Breast epithelium (tissue), 4 donors: ENCODE measurements at regions not wholly inside any gene's neighbourhood (a gene's known extent, or its start where the extent isn't known, plus 50 kb on each side); places are given as distances from the start of the nearest gene placed in this dataset.
A peak's percentile ranks its signal among the peaks of the same experiment; 100 is the strongest.

Experiments used
- DNase-seq, 2 donors: peaks; one replicate each; pipeline ENCODE4 v3.0.0-alpha.2; 2019; ENCODE audit warnings: low spot score in 2 of 2
- H3K27ac ChIP-seq, 2 donors: fragments of 200-600 bp; sonication (generic) in 1 of 2; one replicate each; pipeline ENCODE4 v1.5.1; 2016 to 2019; ENCODE audit warnings: mild to moderate bottlenecking in 1 of 2
- H3K27me3 ChIP-seq, 2 donors: fragments of 200-600 bp; sonication (generic) in 1 of 2; one replicate each; pipeline versions ENCODE4 v1.5.1 to v1.6.0; 2017 to 2019; ENCODE audit warnings: control low read depth in 1 of 2, mild to moderate bottlenecking in 1 of 2
- H3K36me3 ChIP-seq: fragments of 200-600 bp; one replicate; pipeline ENCODE4 v1.5.1; 2019
- H3K4me1 ChIP-seq, 2 donors: fragments of 200-600 bp; sonication (generic); one replicate each; pipeline ENCODE4 v1.5.1; 2016 to 2019; ENCODE audit warnings: control low read depth in 1 of 2
- H3K4me3 ChIP-seq, 3 donors: fragments of 200-600 bp; sonication (generic); 1 replicate in 2 of 3; 2 replicates in 1 of 3; pipeline ENCODE4 v1.5.1; 2016 to 2019; ENCODE audit warnings: mild to moderate bottlenecking in 3 of 3, moderate library complexity in 2 of 3
- H3K9me3 ChIP-seq, 2 donors: fragments of 200-600 bp; sonication (generic) in 1 of 2; one replicate each; pipeline ENCODE4 v1.5.1; 2016 to 2019; ENCODE audit warnings: control low read depth in 1 of 2
- POLR2A ChIP-seq: fragments of 450-650 bp; IDR thresholded peaks from one replicate; pipeline ENCODE4 v1.6.1; 2016; ENCODE audit warnings: antibody characterized with exemption, mild to moderate bottlenecking, moderate library complexity
- POLR2AphosphoS5 ChIP-seq, 3 donors: sonication (generic); formaldehyde crosslinking; IDR thresholded peaks; one replicate each; pipeline ENCODE4 v1.6.1; 2017; ENCODE audit warnings: antibody characterized with exemption in 3 of 3
- intact Hi-C: fragments of 100-400 bp; cut with DNase I; formaldehyde crosslinking; loops from one replicate; pipeline ENCODE4 v1.15.1; 2023; ENCODE audit warnings: low total_unique reads
- TF ChIP-seq, protein P1 (sequence below), 3 donors: fragments of 450-650 bp; IDR thresholded peaks; one replicate each; pipeline ENCODE4 v1.5.1; 2016 to 2017; ENCODE audit warnings: antibody characterized with exemption in 3 of 3, mild to moderate bottlenecking in 3 of 3, moderate library complexity in 3 of 3

- TF ChIP-seq POLR2AphosphoS5 (IDR thresholded peaks at IDR 0.05) (no peak), POLR2A (no peak)
- TF ChIP-seq, protein P1, sequence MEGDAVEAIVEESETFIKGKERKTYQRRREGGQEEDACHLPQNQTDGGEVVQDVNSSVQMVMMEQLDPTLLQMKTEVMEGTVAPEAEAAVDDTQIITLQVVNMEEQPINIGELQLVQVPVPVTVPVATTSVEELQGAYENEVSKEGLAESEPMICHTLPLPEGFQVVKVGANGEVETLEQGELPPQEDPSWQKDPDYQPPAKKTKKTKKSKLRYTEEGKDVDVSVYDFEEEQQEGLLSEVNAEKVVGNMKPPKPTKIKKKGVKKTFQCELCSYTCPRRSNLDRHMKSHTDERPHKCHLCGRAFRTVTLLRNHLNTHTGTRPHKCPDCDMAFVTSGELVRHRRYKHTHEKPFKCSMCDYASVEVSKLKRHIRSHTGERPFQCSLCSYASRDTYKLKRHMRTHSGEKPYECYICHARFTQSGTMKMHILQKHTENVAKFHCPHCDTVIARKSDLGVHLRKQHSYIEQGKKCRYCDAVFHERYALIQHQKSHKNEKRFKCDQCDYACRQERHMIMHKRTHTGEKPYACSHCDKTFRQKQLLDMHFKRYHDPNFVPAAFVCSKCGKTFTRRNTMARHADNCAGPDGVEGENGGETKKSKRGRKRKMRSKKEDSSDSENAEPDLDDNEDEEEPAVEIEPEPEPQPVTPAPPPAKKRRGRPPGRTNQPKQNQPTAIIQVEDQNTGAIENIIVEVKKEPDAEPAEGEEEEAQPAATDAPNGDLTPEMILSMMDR (IDR thresholded peaks at IDR 0.05) = no peak
- Histone ChIP-seq H3K27ac (peak overlapping the region; percentile 82 to 83), H3K27me3 (no peaks in the 10 kb centered on the region), H3K9me3 (no peaks in the 10 kb centered on the region), H3K36me3 (no peaks in the 10 kb centered on the region), H3K4me1 (peaks cover 0 to 10% of the 10 kb centered on the region in 2 donors), H3K4me3 (no peak overlapping the region)
- DNase-seq = no peak
- intact Hi-C loops = no loop called here
Observed at GRCh38 chr1:94622757-94623156, 81.2 kb upstream of the F3 start.

GRCh38 chr1:94621802-94622201, 80.2 kb upstream of the F3 start:
- H3K4me1 ChIP-seq = peaks cover 0 to 10% of the 10 kb centered on the region in 2 donors
- no peaks in the 10 kb centered on the region for H3K27me3 ChIP-seq
- DNase-seq = no peak
- no peaks in the 10 kb centered on the region for H3K36me3 ChIP-seq
- TF ChIP-seq POLR2AphosphoS5 (IDR thresholded peaks at IDR 0.05) = no peak
- no peak for TF ChIP-seq POLR2A
- TF ChIP-seq, protein P1 (IDR thresholded peaks at IDR 0.05) = no peak
- intact Hi-C loops = no loop called here
- H3K4me3 ChIP-seq = no peak overlapping the region
- no peaks in the 10 kb centered on the region for H3K9me3 ChIP-seq
- H3K27ac ChIP-seq = peak overlapping the region; percentile 82 to 83

- TF ChIP-seq POLR2A (no peak), POLR2AphosphoS5 (IDR thresholded peaks at IDR 0.05) (no peak)
- TF ChIP-seq, protein P1 (IDR thresholded peaks at IDR 0.05) = no peak
- DNase-seq = peak; percentile 69 to 75
- Histone ChIP-seq H3K9me3 (no peaks in the 10 kb centered on the region), H3K4me3 (no peak overlapping the region), H3K27me3 (no peaks in the 10 kb centered on the region), H3K4me1 (peaks cover 0 to 10% of the 10 kb centered on the region in 2 donors), H3K27ac (peak overlapping the region; percentile 82 to 83), H3K36me3 (no peaks in the 10 kb centered on the region)
- intact Hi-C loops = no loop called here
Observed at GRCh38 chr1:94621395-94621794, 79.8 kb upstream of the F3 start.

DNA sequence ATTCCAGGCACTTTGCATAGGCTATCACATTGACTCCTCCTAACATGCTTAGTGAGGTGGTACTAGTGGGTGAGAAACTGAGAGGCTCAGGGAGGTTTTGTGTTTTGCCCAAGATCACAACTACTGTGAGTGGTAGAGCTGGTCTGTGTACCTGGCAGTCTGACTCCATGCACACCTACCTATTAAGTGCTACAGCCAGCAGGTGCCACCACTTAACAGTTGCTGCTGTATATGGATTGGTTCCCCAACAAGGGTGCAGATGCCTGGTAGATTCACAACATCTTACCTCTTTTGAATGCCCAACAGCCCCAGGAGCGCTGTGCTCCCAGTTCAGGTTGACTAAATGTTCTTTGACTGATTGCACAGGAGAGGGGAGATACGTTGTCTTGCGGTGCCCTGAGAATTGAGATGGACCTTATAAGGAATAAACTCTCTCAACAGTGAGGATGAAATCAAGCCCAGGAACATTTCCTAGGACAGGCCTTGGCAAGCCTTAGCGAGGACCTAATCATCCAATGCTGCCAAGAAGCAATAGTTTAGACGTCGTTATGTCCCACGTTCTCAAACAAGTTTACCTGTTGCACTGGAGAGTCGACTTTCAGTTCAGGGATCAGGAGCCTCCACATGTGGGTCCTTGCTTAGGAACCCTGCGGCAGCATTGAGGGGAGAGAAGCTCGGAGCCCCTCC, 78.9 kb upstream of the F3 start:
- peak in 1 of 2 donors; percentile 78 for DNase-seq
- TF ChIP-seq POLR2AphosphoS5 (IDR thresholded peaks at IDR 0.05) (no peak), POLR2A (no peak)
- TF ChIP-seq, protein P1 (IDR thresholded peaks at IDR 0.05) = no peak
- H3K9me3 ChIP-seq = no peaks in the 10 kb centered on the region
- peaks cover 0 to 10% of the 10 kb centered on the region in 2 donors for H3K4me1 ChIP-seq
- H3K36me3 ChIP-seq = no peaks in the 10 kb centered on the region
- no peak overlapping the region for H3K4me3 ChIP-seq
- H3K27me3 ChIP-seq = no peaks in the 10 kb centered on the region
- H3K27ac ChIP-seq = peak overlapping the region; percentile 82 to 83
- intact Hi-C loops = no loop called here

GRCh38 chr1:94619731-94620130, 78.2 kb upstream of the F3 start:
- H3K27ac ChIP-seq = peak overlapping the region; percentile 82 to 83
- H3K36me3 ChIP-seq = no peaks in the 10 kb centered on the region
- H3K27me3 ChIP-seq = no peaks in the 10 kb centered on the region
- H3K4me1 ChIP-seq = peaks cover 0 to 10% of the 10 kb centered on the region in 2 donors
- H3K4me3 ChIP-seq = no peak overlapping the region
- no peak for DNase-seq
- TF ChIP-seq, protein P1 (IDR thresholded peaks at IDR 0.05) = no peak
- TF ChIP-seq POLR2AphosphoS5 (IDR thresholded peaks at IDR 0.05) (no peak), POLR2A (no peak)
- no peaks in the 10 kb centered on the region for H3K9me3 ChIP-seq
- intact Hi-C loops = no loop called here
